ENCODE measurements at regions not wholly inside any gene's neighbourhood (a gene's known extent, or its start where the extent isn't known, plus 50 kb on each side); places are given as distances from the start of the nearest gene placed in this dataset.

GRCh38 chr4:1515763-1516162 lies 109.5 kb upstream of the NKX1-1 start:
- 73 to 94% (median 89%) methylated on average over 2 to 5 of the region's 5 CpGs for WGBS, 5 donors
- intact Hi-C loops (cut with DNase I; ENCODE audit: low total_unique reads): no loop called here
- Histone ChIP-seq H3K4me3 (no peak overlapping the region), H3K4me1 (peaks cover 4 to 24% (median 13%) of the 10 kb centered on the region in 4 donors), H3K27ac (no peak overlapping the region), H3K9me3 (no peaks in the 10 kb centered on the region), H3K27me3 (peaks cover 0 to 87% (median 29%) of the 10 kb centered on the region in 3 donors), H3K36me3 (no peaks in the 10 kb centered on the region)
- no peak for DNase-seq
- no peak for TF ChIP-seq CTCF (IDR thresholded peaks at IDR 0.05)
- TF ChIP-seq POLR2A (IDR thresholded peaks at IDR 0.05): no peak
- no peak for TF ChIP-seq EP300 (IDR thresholded peaks at IDR 0.05)
- no peak for TF ChIP-seq POLR2AphosphoS5 (IDR thresholded peaks at IDR 0.05)

- no peaks in the 10 kb centered on the region for H3K36me3 ChIP-seq
- no peak overlapping the region for H3K4me3 ChIP-seq
- peaks cover 0 to 83% (median 26%) of the 10 kb centered on the region in 3 donors for H3K27me3 ChIP-seq
- no peak overlapping the region for H3K27ac ChIP-seq
- intact Hi-C loops (cut with DNase I; ENCODE audit: low total_unique reads): no loop called here
- TF ChIP-seq EP300 (IDR thresholded peaks at IDR 0.05) (no peak), CTCF (IDR thresholded peaks at IDR 0.05) (no peak), POLR2AphosphoS5 (IDR thresholded peaks at IDR 0.05) (no peak), POLR2A (IDR thresholded peaks at IDR 0.05) (no peak)
- peaks cover 4 to 21% (median 11%) of the 10 kb centered on the region in 4 donors for H3K4me1 ChIP-seq
- DNase-seq: no peak
- no peaks in the 10 kb centered on the region for H3K9me3 ChIP-seq
Measured at GRCh38 chr4:1515156-1515555, 108.9 kb upstream of the NKX1-1 start.

GRCh38 chr4:1514612-1515011 lies 108.4 kb upstream of the NKX1-1 start:
- Histone ChIP-seq H3K4me1 (peaks cover 4 to 16% (median 10%) of the 10 kb centered on the region in 4 donors), H3K4me3 (no peak overlapping the region), H3K36me3 (no peaks in the 10 kb centered on the region), H3K27ac (no peak overlapping the region), H3K9me3 (no peaks in the 10 kb centered on the region), H3K27me3 (peaks cover 0 to 83% (median 22%) of the 10 kb centered on the region in 3 donors)
- TF ChIP-seq CTCF (IDR thresholded peaks at IDR 0.05): no peak
- no peak for TF ChIP-seq EP300 (IDR thresholded peaks at IDR 0.05)
- TF ChIP-seq POLR2AphosphoS5 (IDR thresholded peaks at IDR 0.05): no peak
- no peak for TF ChIP-seq POLR2A (IDR thresholded peaks at IDR 0.05)
- no peak for DNase-seq
- 39 to 91% (median 77%) methylated on average over 3 of the region's 3 CpGs for WGBS, 5 donors
- intact Hi-C loops (cut with DNase I; ENCODE audit: low total_unique reads): no loop called here

- peaks cover 0 to 83% (median 18%) of the 10 kb centered on the region in 3 donors for H3K27me3 ChIP-seq
- peaks cover 4 to 16% (median 10%) of the 10 kb centered on the region in 4 donors for H3K4me1 ChIP-seq
- no peaks in the 10 kb centered on the region for H3K9me3 ChIP-seq
- intact Hi-C loops (cut with DNase I; ENCODE audit: low total_unique reads): no loop called here
- WGBS, 5 donors: 67 to 92% (median 88%) methylated on average over 4 of the region's 4 CpGs
- no peak for TF ChIP-seq POLR2AphosphoS5 (IDR thresholded peaks at IDR 0.05)
- TF ChIP-seq EP300 (IDR thresholded peaks at IDR 0.05): no peak
- TF ChIP-seq CTCF (IDR thresholded peaks at IDR 0.05): no peak
- no peak for TF ChIP-seq POLR2A (IDR thresholded peaks at IDR 0.05)
- H3K36me3 ChIP-seq: no peaks in the 10 kb centered on the region
- no peak for DNase-seq
- peak overlapping the region in 1 of 4 donors; percentile 37 for H3K4me3 ChIP-seq
- H3K27ac ChIP-seq: no peak overlapping the region
Measured at GRCh38 chr4:1513936-1514483, 107.8 kb upstream of the NKX1-1 start.

All from stomach (tissue), 8 donors.